Lower leg skin (tissue), 3 donors: ENCODE measurements at regions not wholly inside any gene's neighbourhood (a gene's known extent, or its start where the extent isn't known, plus 50 kb on each side); places are given as distances from the start of the nearest gene placed in this dataset.

Experiments used
- POLR2A ChIP-seq, 2 donors: fragments of 450-650 bp; IDR thresholded peaks; one replicate each; pipeline ENCODE4 v1.6.1; 2016 to 2017; ENCODE audit warnings: antibody characterized with exemption in 2 of 2, mild to moderate bottlenecking in 1 of 2, moderate library complexity in 1 of 2
- TF ChIP-seq, protein P1 (sequence below), 3 donors: fragments of 450-650 bp; IDR thresholded peaks; one replicate each; pipeline ENCODE4 v1.5.1; 2016; ENCODE audit warnings: antibody characterized with exemption in 3 of 3, mild to moderate bottlenecking in 3 of 3, moderate library complexity in 2 of 3

DNA sequence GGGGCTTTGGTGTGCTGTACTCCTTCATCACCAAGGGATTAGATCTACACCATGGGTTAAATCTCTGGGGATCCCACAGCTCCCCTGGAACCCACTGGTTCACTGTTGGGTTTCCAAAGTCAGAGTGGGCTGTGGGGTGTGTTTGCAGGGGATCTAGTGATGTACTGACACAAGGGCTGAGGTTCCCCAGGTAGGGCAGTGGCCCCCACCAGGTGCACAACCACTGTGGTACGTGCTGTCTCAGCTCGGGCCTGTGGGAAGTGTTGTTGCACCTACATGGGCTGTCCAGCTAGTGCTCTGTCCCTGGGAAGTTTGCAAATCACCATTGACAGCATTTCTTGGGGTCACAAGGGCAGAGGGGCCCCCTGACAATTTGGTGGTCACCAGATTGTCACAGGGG, 134.4 kb upstream of the CDH8 start:
- TF ChIP-seq, protein P1, sequence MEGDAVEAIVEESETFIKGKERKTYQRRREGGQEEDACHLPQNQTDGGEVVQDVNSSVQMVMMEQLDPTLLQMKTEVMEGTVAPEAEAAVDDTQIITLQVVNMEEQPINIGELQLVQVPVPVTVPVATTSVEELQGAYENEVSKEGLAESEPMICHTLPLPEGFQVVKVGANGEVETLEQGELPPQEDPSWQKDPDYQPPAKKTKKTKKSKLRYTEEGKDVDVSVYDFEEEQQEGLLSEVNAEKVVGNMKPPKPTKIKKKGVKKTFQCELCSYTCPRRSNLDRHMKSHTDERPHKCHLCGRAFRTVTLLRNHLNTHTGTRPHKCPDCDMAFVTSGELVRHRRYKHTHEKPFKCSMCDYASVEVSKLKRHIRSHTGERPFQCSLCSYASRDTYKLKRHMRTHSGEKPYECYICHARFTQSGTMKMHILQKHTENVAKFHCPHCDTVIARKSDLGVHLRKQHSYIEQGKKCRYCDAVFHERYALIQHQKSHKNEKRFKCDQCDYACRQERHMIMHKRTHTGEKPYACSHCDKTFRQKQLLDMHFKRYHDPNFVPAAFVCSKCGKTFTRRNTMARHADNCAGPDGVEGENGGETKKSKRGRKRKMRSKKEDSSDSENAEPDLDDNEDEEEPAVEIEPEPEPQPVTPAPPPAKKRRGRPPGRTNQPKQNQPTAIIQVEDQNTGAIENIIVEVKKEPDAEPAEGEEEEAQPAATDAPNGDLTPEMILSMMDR (IDR thresholded peaks at IDR 0.05): no peak
- TF ChIP-seq POLR2A (IDR thresholded peaks at IDR 0.05): no peak
